ENCODE measurements at regions not wholly inside any gene's neighbourhood (a gene's known extent, or its start where the extent isn't known, plus 50 kb on each side); places are given as distances from the start of the nearest gene placed in this dataset.

DNA sequence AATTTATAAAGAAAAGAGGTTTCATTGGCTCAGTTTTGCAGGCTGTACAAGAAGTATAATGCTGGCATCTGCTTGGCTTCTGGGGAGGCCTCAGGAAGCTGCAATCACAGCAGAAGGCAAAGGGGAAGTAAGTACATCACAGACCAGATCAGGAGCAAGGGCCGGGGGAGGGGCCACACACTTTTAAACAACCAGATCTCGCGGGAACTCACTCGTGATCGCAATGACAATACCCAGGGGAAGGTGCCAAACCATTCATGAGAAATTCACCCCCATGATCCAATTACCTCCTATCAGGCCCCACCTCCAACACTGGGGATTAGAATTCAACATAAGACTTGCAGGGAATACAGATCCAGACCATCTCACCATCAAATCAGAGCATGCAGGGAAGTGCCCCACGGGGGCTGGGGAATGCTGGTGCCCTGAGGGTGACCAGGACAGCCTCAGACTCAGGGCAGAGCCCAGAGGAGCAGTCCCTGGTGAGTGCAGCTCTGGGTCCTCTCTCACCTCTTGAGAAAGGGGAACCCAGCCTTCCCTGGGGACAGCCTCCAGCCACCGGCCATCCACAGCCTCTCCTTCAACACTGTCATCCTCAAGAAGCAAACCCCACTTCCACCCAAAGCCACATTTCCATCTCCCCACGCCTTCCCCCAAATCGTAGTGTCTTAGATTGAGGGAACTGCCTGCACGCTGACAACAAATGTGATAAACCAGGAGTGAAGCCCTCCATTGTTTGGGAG is 80.7 kb downstream of the ANKRD60 start:
- TF ChIP-seq POLR2AphosphoS5 (IDR thresholded peaks at IDR 0.05) = no peak
- TF ChIP-seq, protein P1, sequence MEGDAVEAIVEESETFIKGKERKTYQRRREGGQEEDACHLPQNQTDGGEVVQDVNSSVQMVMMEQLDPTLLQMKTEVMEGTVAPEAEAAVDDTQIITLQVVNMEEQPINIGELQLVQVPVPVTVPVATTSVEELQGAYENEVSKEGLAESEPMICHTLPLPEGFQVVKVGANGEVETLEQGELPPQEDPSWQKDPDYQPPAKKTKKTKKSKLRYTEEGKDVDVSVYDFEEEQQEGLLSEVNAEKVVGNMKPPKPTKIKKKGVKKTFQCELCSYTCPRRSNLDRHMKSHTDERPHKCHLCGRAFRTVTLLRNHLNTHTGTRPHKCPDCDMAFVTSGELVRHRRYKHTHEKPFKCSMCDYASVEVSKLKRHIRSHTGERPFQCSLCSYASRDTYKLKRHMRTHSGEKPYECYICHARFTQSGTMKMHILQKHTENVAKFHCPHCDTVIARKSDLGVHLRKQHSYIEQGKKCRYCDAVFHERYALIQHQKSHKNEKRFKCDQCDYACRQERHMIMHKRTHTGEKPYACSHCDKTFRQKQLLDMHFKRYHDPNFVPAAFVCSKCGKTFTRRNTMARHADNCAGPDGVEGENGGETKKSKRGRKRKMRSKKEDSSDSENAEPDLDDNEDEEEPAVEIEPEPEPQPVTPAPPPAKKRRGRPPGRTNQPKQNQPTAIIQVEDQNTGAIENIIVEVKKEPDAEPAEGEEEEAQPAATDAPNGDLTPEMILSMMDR (IDR thresholded peaks at IDR 0.05) = no peak
- TF ChIP-seq POLR2A (IDR thresholded peaks at IDR 0.05) = no peak

Data from breast epithelium (tissue), 3 donors.